Retinal pigment epithelial cell (primary cell): ENCODE measurements at regions not wholly inside any gene's neighbourhood (a gene's known extent, or its start where the extent isn't known, plus 50 kb on each side); places are given as distances from the start of the nearest gene placed in this dataset.

Source experiments
- DNase-seq: peaks from one replicate; pipeline ENCODE4 v3.0.0-alpha.2; 2010; ENCODE audit warnings: low read depth
- H3K4me3 ChIP-seq: 2 replicates; pipeline ENCODE4 v1.5.1; 2011; ENCODE audit warnings: mild to moderate bottlenecking, low read length, control low read depth, moderate library complexity
- CTCF ChIP-seq: conservative IDR thresholded peaks from 2 replicates; pipeline ENCODE4 v1.5.1; 2011; ENCODE audit warnings: low read depth, low read length, control low read depth, inconsistent platforms

GRCh38 chr1:242585616-242586359, 61.3 kb upstream of the PLD5 start:
- DNase-seq = no peak
- no peak overlapping the region for H3K4me3 ChIP-seq
- TF ChIP-seq CTCF = no peak

- TF ChIP-seq CTCF = no peak
- no peak for DNase-seq
- no peak overlapping the region for H3K4me3 ChIP-seq
Observed at GRCh38 chr1:242582669-242583068, 58.2 kb upstream of the PLD5 start.

DNA sequence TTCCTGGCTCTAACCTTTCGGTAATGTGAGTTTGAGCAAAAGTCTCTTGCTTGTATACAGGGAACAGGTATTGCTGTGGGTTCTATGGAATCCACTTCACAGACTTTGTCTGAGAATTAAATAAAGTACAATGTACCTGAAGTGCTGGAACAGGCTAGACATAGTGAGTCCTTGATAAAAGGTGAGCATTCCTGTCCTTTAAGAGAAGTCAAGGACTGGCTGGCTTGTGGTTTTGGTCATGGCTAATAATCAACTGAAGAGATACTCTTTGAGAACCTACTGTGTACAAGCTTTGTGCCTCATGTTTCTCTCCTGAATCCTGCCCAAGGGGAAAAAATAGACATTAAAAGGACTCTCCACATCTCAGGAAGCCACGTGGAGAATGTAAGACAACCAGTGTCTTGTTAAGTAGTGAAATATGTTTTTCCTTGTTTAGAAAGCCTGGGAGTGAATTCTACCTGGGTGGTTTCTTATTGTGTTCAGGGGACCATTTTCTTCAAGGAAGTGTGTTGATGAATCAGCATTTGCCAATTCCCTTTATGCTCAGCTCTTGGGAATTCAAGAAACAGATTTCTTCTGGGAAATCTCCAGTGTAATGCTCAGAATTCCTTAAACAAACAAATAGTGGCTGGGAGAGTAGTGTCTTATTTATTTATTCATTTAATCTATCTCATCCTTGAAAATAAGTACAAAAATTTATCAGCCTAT, 55.2 kb upstream of the PLD5 start:
- no peak for DNase-seq
- H3K4me3 ChIP-seq = no peak overlapping the region
- no peak for TF ChIP-seq CTCF
